H9 (cell line): ENCODE measurements at regions not wholly inside any gene's neighbourhood (a gene's known extent, or its start where the extent isn't known, plus 50 kb on each side); places are given as distances from the start of the nearest gene placed in this dataset.
"Not testable (repeated sequence)": the region's sequence is repeated elsewhere in the genome, so short reads cannot be mapped to it uniquely, and the experiment has no call there.

Experiments used
- DNase-seq: peaks from one replicate; pipeline ENCODE4 v3.0.0-alpha.2; 2017
- H2AFZ ChIP-seq: one replicate; pipeline ENCODE4 v1.6.1; 2013; ENCODE audit warnings: mild to moderate bottlenecking, low read length, control low read depth, moderate library complexity
- H2AK5ac ChIP-seq: 2 replicates; pipeline ENCODE4 v1.6.1; 2013; ENCODE audit warnings: low read length, control low read depth, mixed read lengths; ENCODE audit not compliant: insufficient read length
- H2BK120ac ChIP-seq: one replicate; pipeline ENCODE4 v1.6.1; 2013; ENCODE audit warnings: low read depth, mild to moderate bottlenecking, low read length, control low read depth, inconsistent platforms; ENCODE audit not compliant: poor library complexity, severe bottlenecking
- H2BK12ac ChIP-seq: 2 replicates; pipeline ENCODE4 v1.6.1; 2013; ENCODE audit warnings: low read length, control low read depth, mixed read lengths, low read depth; ENCODE audit not compliant: insufficient read length
- H2BK15ac ChIP-seq: 2 replicates; pipeline ENCODE4 v1.6.1; 2013; ENCODE audit warnings: low read depth, low read length, control low read depth
- H2BK20ac ChIP-seq: one replicate; pipeline ENCODE4 v1.6.1; 2013; ENCODE audit warnings: low read depth, mild to moderate bottlenecking, low read length, control low read depth, inconsistent platforms; ENCODE audit not compliant: poor library complexity, severe bottlenecking
- H2BK5ac ChIP-seq: 2 replicates; pipeline ENCODE4 v1.6.1; 2013; ENCODE audit warnings: low read length, control low read depth, mixed read lengths; ENCODE audit not compliant: insufficient read length
- H3K14ac ChIP-seq: 2 replicates; pipeline ENCODE4 v1.6.1; 2013; ENCODE audit warnings: low read length, control low read depth; ENCODE audit not compliant: insufficient read depth
- H3K18ac ChIP-seq: 2 replicates; pipeline ENCODE4 v1.6.1; 2013; ENCODE audit warnings: low read depth, mild to moderate bottlenecking, mixed read lengths, low read length, control low read depth; ENCODE audit not compliant: insufficient read length
- H3K23ac ChIP-seq: 2 replicates; pipeline ENCODE4 v1.6.1; 2013; ENCODE audit warnings: low read length, control low read depth, mixed read lengths, low read depth; ENCODE audit not compliant: insufficient read length
- H3K23me2 ChIP-seq: 2 replicates; pipeline ENCODE4 v1.6.1; 2013; ENCODE audit warnings: low read depth, mild to moderate bottlenecking, mixed read lengths, low read length, control low read depth; ENCODE audit not compliant: insufficient read length, poor library complexity, severe bottlenecking
- H3K27ac ChIP-seq: 2 replicates; pipeline ENCODE4 v1.5.1; 2013; ENCODE audit warnings: low read length, control low read depth, mixed read lengths, low read depth; ENCODE audit not compliant: insufficient read length
- H3K27me3 ChIP-seq: 2 replicates; pipeline ENCODE4 v1.6.1; 2013; ENCODE audit warnings: low read length, control low read depth, inconsistent platforms; ENCODE audit not compliant: insufficient read depth
- H3K4ac ChIP-seq: 2 replicates; pipeline ENCODE4 v1.6.1; 2013; ENCODE audit warnings: low read depth, mild to moderate bottlenecking, control low read depth, inconsistent platforms, low read length, moderate library complexity
- H3K4me1 ChIP-seq: 2 replicates; pipeline ENCODE4 v1.6.1; 2013; ENCODE audit warnings: low read length, control low read depth, inconsistent platforms; ENCODE audit not compliant: insufficient read depth
- H3K4me2 ChIP-seq: 2 replicates; pipeline ENCODE4 v1.6.1; 2013; ENCODE audit warnings: low read length, control low read depth, mixed read lengths; ENCODE audit not compliant: insufficient read length, insufficient read depth
- H3K56ac ChIP-seq: 2 replicates; pipeline ENCODE4 v1.6.1; 2013; ENCODE audit warnings: low read depth, mild to moderate bottlenecking, mixed read lengths, low read length, control low read depth; ENCODE audit not compliant: insufficient read length
- H3K79me1 ChIP-seq: 2 replicates; pipeline ENCODE4 v1.6.1; 2013; ENCODE audit warnings: low read depth, mild to moderate bottlenecking, moderate library complexity, low read length, control low read depth, inconsistent platforms; ENCODE audit not compliant: insufficient read depth, poor library complexity, severe bottlenecking
- H3K79me2 ChIP-seq: 2 replicates; pipeline ENCODE4 v1.6.1; 2013; ENCODE audit warnings: low read length, control low read depth, inconsistent platforms; ENCODE audit not compliant: insufficient read depth
- H3K9ac ChIP-seq: 2 replicates; pipeline ENCODE4 v1.6.1; 2013; ENCODE audit warnings: low read length, control low read depth, mixed read lengths; ENCODE audit not compliant: insufficient read length; ENCODE audit errors: extremely low read depth
- H3K9me3 ChIP-seq: one replicate; pipeline ENCODE4 v1.6.1; 2013; ENCODE audit warnings: low read depth, low read length, inconsistent platforms; ENCODE audit not compliant: control insufficient read depth
- H3T11ph ChIP-seq: one replicate; pipeline ENCODE4 v1.6.1; 2013; ENCODE audit warnings: mild to moderate bottlenecking, low read length, control low read depth, inconsistent platforms
- H4K20me1 ChIP-seq: one replicate; pipeline ENCODE4 v1.6.1; 2013; ENCODE audit not compliant: control insufficient read depth, insufficient read length, insufficient read depth
- H4K5ac ChIP-seq: 2 replicates; pipeline ENCODE4 v1.6.1; 2013; ENCODE audit warnings: low read depth, mild to moderate bottlenecking, mixed read lengths, low read length, control low read depth; ENCODE audit not compliant: insufficient read length
- H4K8ac ChIP-seq: replicated peaks from 2 replicates; pipeline ENCODE4 v1.6.1; 2013; ENCODE audit warnings: low read length, control low read depth, mixed read lengths, low read depth; ENCODE audit not compliant: insufficient read length
- H4K91ac ChIP-seq: 2 replicates; pipeline ENCODE4 v1.6.1; 2013; ENCODE audit warnings: low read depth, mild to moderate bottlenecking, moderate library complexity, mixed read lengths, low read length, control low read depth; ENCODE audit not compliant: insufficient read length
- H3K27ac Mint-ChIP-seq, 3 experiments: 2 replicates in 2 of 3; 3 replicates in 1 of 3; pipeline ENCODE4 v1.8.0; 2020 to 2021; ENCODE audit warnings: mixed read lengths in 3 of 3, mild to moderate bottlenecking in 1 of 3, moderate library complexity in 1 of 3
- H3K27me3 Mint-ChIP-seq: 2 replicates; pipeline ENCODE4 v1.8.0; 2021; ENCODE audit warnings: low read depth, mild to moderate bottlenecking, moderate library complexity, mixed read lengths
- H3K36me3 Mint-ChIP-seq, 3 experiments: 2 replicates in 2 of 3; 3 replicates in 1 of 3; pipeline ENCODE4 v1.8.0; 2020 to 2021; ENCODE audit warnings: low read depth in 3 of 3, mixed read lengths in 3 of 3; ENCODE audit not compliant: insufficient read depth in 1 of 3
- H3K4me1 Mint-ChIP-seq, 2 experiments: 2 replicates each; pipeline ENCODE4 v1.8.0; 2020; ENCODE audit warnings: mixed read lengths in 2 of 2
- H3K4me3 Mint-ChIP-seq, 2 experiments: 2 replicates in 1 of 2; 3 replicates in 1 of 2; pipeline ENCODE4 v1.8.0; 2020 to 2021; ENCODE audit warnings: mild to moderate bottlenecking in 2 of 2, mixed read lengths in 2 of 2, moderate library complexity in 1 of 2
- H3K9me3 Mint-ChIP-seq, 2 experiments: 2 replicates in 1 of 2; 3 replicates in 1 of 2; pipeline ENCODE4 v1.8.0; 2020; ENCODE audit warnings: mild to moderate bottlenecking in 2 of 2, mixed read lengths in 2 of 2, moderate library complexity in 1 of 2
- CTCF ChIP-seq: fragments of 200-600 bp; sonication (generic); conservative IDR thresholded peaks from 3 replicates; pipeline ENCODE4 v1.8.0; 2021; ENCODE audit warnings: antibody characterized with exemption, mild to moderate bottlenecking
- WGBS: extraction: QIAGEN DNeasy Blood & Tissue Kit; methylation state at CpG from one replicate; pipeline ENCODE4 v1.1.7; 2013; ENCODE audit warnings: missing lambda C conversion rate, low lambda C conversion rate, mixed read lengths; ENCODE audit not compliant: insufficient read length; ENCODE audit errors: extremely low coverage; 5-methylcytosine and 5-hydroxymethylcytosine counted together

DNA sequence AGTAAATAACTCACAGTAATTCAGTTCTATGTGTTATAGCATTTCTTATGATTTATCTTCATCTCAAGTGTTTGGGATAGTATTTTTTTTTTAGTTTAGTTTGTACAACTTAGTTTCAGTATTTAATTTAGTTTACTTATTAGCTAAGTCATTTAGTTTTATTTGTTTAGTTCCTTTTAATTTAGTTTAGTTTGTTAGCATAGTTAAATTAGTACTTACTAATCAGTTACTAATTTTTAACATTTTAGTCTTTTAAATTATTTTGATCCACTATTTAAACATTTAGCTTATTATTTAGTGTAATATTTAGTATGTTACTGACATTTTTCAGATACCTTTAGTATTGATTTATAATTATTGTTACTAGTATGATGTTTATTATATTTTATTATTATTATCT lies 85.2 kb upstream of the SIPA1L2 start:
- Histone ChIP-seq H3K18ac (no peak overlapping the region), H4K8ac (no peak overlapping the region), H2BK120ac (no peak overlapping the region), H3K56ac (no peak overlapping the region), H2BK15ac (no peak overlapping the region), H3K79me2 (no peaks in the 10 kb centered on the region), H4K20me1 (no peaks in the 10 kb centered on the region), H3K9me3 (no peaks in the 10 kb centered on the region), H3K27ac (no peak overlapping the region), H2AFZ (no peak overlapping the region), H3K79me1 (no peaks in the 10 kb centered on the region), H3T11ph (no peak overlapping the region), H3K14ac (no peak overlapping the region), H3K23me2 (no peaks in the 10 kb centered on the region), H3K4me1 (no peaks in the 10 kb centered on the region), H2BK20ac (no peak overlapping the region), H4K91ac (no peak overlapping the region), H3K4ac (no peak overlapping the region), H2BK12ac (no peak overlapping the region), H3K9ac (no peak overlapping the region), H2AK5ac (no peak overlapping the region), H3K4me2 (no peak overlapping the region), H3K23ac (no peak overlapping the region), H3K27me3 (no peaks in the 10 kb centered on the region), H2BK5ac (no peak overlapping the region), H4K5ac (no peak overlapping the region)
- Mint-ChIP-seq H3K4me3 (no peak overlapping the region), H3K9me3 (peaks cover 5 to 7% of the 10 kb centered on the region in 2 experiments; a peak in 3 of 5 replicates), H3K27ac (no peak overlapping the region), H3K4me1 (no peaks in the 10 kb centered on the region), H3K27me3 (no peaks in the 10 kb centered on the region), H3K36me3 (peaks cover 0 to 12% (median 6%) of the 10 kb centered on the region in 3 experiments; a peak in 3 of 7 replicates)
- TF ChIP-seq CTCF, result no peak
- no peak for DNase-seq

GRCh38 chr1:232717911-232718310 lies 87.3 kb upstream of the MAP10 start:
- H2BK120ac ChIP-seq, H3K4me2 ChIP-seq, H3K9me3 Mint-ChIP-seq, H3K18ac ChIP-seq, H3K79me2 ChIP-seq, H4K20me1 ChIP-seq, H4K91ac ChIP-seq, H3K27ac ChIP-seq, H2AK5ac ChIP-seq, H3K9ac ChIP-seq, H4K5ac ChIP-seq, H3K4me1 ChIP-seq, H3K4ac ChIP-seq, H2BK20ac ChIP-seq, H3K56ac ChIP-seq, H3K27ac Mint-ChIP-seq, H2AFZ ChIP-seq, H2BK5ac ChIP-seq, H3T11ph ChIP-seq, H2BK12ac ChIP-seq, H4K8ac ChIP-seq, H3K27me3 ChIP-seq, H3K23me2 ChIP-seq, H3K14ac ChIP-seq, H3K9me3 ChIP-seq, H3K79me1 ChIP-seq, H3K4me1 Mint-ChIP-seq, H3K4me3 Mint-ChIP-seq, DNase-seq, H3K23ac ChIP-seq, H2BK15ac ChIP-seq, H3K27me3 Mint-ChIP-seq: not testable (repeated sequence)
- H3K36me3 Mint-ChIP-seq, result peaks cover 0 to 13% (median 9%) of the 10 kb centered on the region in 3 experiments; a peak in 3 of 7 replicates
- no CpG with 5 or more reads among the region's 4 CpGs for WGBS
